ENCODE measurements at regions not wholly inside any gene's neighbourhood (a gene's known extent, or its start where the extent isn't known, plus 50 kb on each side); places are given as distances from the start of the nearest gene placed in this dataset.

GRCh38 chr16:64656471-64656870, 465.4 kb downstream of the CDH11 start:
- H3K9me3 Mint-ChIP-seq = no peaks in the 10 kb centered on the region
- no peak overlapping the region for H3K27ac Mint-ChIP-seq
- no peak overlapping the region for H3K4me3 Mint-ChIP-seq
- TF ChIP-seq CTCF (IDR thresholded peaks at IDR 0.05) = no peak
- H3K27me3 Mint-ChIP-seq (ENCODE audit: insufficient read depth) = peaks cover 2% of the 10 kb centered on the region; the same call in 1 of the 2 replicates
- no peaks in the 10 kb centered on the region for H3K36me3 Mint-ChIP-seq (ENCODE audit: low read depth)
- peaks cover 15% of the 10 kb centered on the region for H3K4me1 Mint-ChIP-seq (ENCODE audit: low read depth)
- DNase-seq = no peak

GRCh38 chr16:64654178-64654577, 467.7 kb downstream of the CDH11 start:
- no peak for TF ChIP-seq CTCF (IDR thresholded peaks at IDR 0.05)
- Mint-ChIP-seq H3K27me3 (ENCODE audit: insufficient read depth) (peaks cover 2% of the 10 kb centered on the region; the same call in 1 of the 2 replicates), H3K4me1 (ENCODE audit: low read depth) (peaks cover 15% of the 10 kb centered on the region), H3K36me3 (ENCODE audit: low read depth) (no peaks in the 10 kb centered on the region), H3K27ac (no peak overlapping the region), H3K9me3 (no peaks in the 10 kb centered on the region), H3K4me3 (no peak overlapping the region)
- peak; percentile 44 for DNase-seq

- peaks cover 3% of the 10 kb centered on the region; the same call in 1 of the 2 replicates for H3K4me1 Mint-ChIP-seq (ENCODE audit: low read depth)
- no peak for TF ChIP-seq CTCF (IDR thresholded peaks at IDR 0.05)
- no peak overlapping the region for H3K27ac Mint-ChIP-seq
- H3K4me3 Mint-ChIP-seq = no peak overlapping the region
- H3K27me3 Mint-ChIP-seq (ENCODE audit: insufficient read depth) = peaks cover 1% of the 10 kb centered on the region
- DNase-seq = no peak
- no peaks in the 10 kb centered on the region for H3K9me3 Mint-ChIP-seq
- H3K36me3 Mint-ChIP-seq (ENCODE audit: low read depth) = no peaks in the 10 kb centered on the region
Observed at GRCh38 chr16:64648282-64648681, 473.6 kb downstream of the CDH11 start.

GRCh38 chr16:64641343-64641742, 480.5 kb downstream of the CDH11 start:
- H3K27ac Mint-ChIP-seq = no peak overlapping the region
- no peaks in the 10 kb centered on the region for H3K4me1 Mint-ChIP-seq (ENCODE audit: low read depth)
- no peaks in the 10 kb centered on the region for H3K9me3 Mint-ChIP-seq
- no peak for DNase-seq
- peaks cover 1% of the 10 kb centered on the region; the same call in 1 of the 2 replicates for H3K27me3 Mint-ChIP-seq (ENCODE audit: insufficient read depth)
- no peaks in the 10 kb centered on the region for H3K36me3 Mint-ChIP-seq (ENCODE audit: low read depth)
- H3K4me3 Mint-ChIP-seq = no peak overlapping the region
- no peak for TF ChIP-seq CTCF (IDR thresholded peaks at IDR 0.05)

GRCh38 chr16:64638766-64639165, 483.1 kb downstream of the CDH11 start:
- Mint-ChIP-seq H3K4me3 (no peak overlapping the region), H3K27ac (no peak overlapping the region), H3K9me3 (no peaks in the 10 kb centered on the region), H3K4me1 (ENCODE audit: low read depth) (no peaks in the 10 kb centered on the region), H3K27me3 (ENCODE audit: insufficient read depth) (no peaks in the 10 kb centered on the region; the same call in 1 of the 2 replicates), H3K36me3 (ENCODE audit: low read depth) (no peaks in the 10 kb centered on the region)
- no peak for TF ChIP-seq CTCF (IDR thresholded peaks at IDR 0.05)
- DNase-seq = no peak

GRCh38 chr16:64629622-64630021, 492.2 kb downstream of the CDH11 start:
- Mint-ChIP-seq H3K36me3 (ENCODE audit: low read depth) (no peaks in the 10 kb centered on the region), H3K27me3 (ENCODE audit: insufficient read depth) (no peaks in the 10 kb centered on the region; the same call in none of the 2 replicates), H3K27ac (no peak overlapping the region), H3K4me3 (no peak overlapping the region), H3K9me3 (no peaks in the 10 kb centered on the region), H3K4me1 (ENCODE audit: low read depth) (peaks cover 12% of the 10 kb centered on the region; the same call in 1 of the 2 replicates)
- DNase-seq = no peak
- TF ChIP-seq CTCF (IDR thresholded peaks at IDR 0.05) = no peak

Measured in HFFc6 (cell line).